BLaER1 (cell line): ENCODE measurements at regions not wholly inside any gene's neighbourhood (a gene's known extent, or its start where the extent isn't known, plus 50 kb on each side); places are given as distances from the start of the nearest gene placed in this dataset.

Experiments used
- H3K27ac ChIP-seq: shearing (Covaris generic); formaldehyde crosslinking; 2 replicates; pipeline ENCODE4 v1.8.1; 2022
- H3K27me3 ChIP-seq: shearing (Covaris generic); formaldehyde crosslinking; 2 replicates; pipeline ENCODE4 v1.8.1; 2022
- H3K36me3 ChIP-seq: shearing (Covaris generic); formaldehyde crosslinking; 2 replicates; pipeline ENCODE4 v1.8.1; 2022
- H3K4me1 ChIP-seq: shearing (Covaris generic); formaldehyde crosslinking; 2 replicates; pipeline ENCODE4 v1.8.1; 2022
- H3K4me2 ChIP-seq: shearing (Covaris generic); formaldehyde crosslinking; 2 replicates; pipeline ENCODE4 v1.8.1; 2022
- H3K4me3 ChIP-seq: shearing (Covaris generic); formaldehyde crosslinking; 2 replicates; pipeline ENCODE4 v1.8.1; 2022
- H3K9ac ChIP-seq: shearing (Covaris generic); formaldehyde crosslinking; 2 replicates; pipeline ENCODE4 v1.8.1; 2022
- H3K9me3 ChIP-seq: shearing (Covaris generic); formaldehyde crosslinking; 2 replicates; pipeline ENCODE4 v1.8.1; 2022
- H4K20me1 ChIP-seq: shearing (Covaris generic); formaldehyde crosslinking; 2 replicates; pipeline ENCODE4 v1.8.1; 2022
- Cebpa-rat ChIP-seq: shearing (Covaris generic); IDR thresholded peaks from 2 replicates; pipeline ENCODE4 v1.8.1; 2022

DNA sequence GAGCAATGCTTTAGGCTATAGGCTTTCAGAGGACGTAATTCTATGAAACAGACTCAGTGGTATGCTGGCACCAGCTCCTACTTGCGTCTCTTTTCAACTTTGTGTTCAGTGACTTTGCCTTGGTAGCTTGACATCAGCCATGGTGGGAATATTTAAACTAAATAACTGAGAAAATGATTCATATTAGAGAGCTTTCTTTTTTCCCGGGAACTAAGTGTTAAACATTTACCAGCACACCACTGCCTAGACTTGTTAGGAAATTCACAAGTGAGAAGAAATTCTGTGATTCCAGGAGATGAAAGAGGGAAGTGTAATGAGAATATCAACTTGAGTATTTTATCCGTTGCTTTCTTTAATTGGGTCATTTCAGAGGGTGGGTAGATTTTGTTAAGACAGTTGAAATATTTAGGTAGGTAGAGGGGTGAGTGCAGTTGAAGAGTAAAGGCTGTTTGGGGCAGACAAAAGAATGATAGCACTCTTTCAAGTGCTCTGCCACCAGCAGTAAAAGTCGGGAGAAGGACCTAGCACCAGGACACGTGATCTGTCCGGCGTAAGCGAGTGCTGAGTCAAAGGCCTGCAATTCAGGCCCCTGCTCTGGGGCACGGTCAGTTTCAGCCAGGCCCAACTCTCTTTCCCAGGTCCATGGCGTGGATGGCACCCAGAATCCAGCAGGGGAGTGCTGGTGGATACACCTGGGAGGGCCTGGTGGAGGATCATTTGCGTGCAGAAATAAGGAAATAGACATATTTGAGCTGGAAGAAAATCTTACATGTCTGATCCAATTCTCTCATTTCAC lies 206.3 kb downstream of the SNX10 start:
- H3K4me2 ChIP-seq: no peak overlapping the region
- H4K20me1 ChIP-seq: no peaks in the 10 kb centered on the region
- no peak for TF ChIP-seq Cebpa-rat
- H3K4me1 ChIP-seq: no peaks in the 10 kb centered on the region
- H3K9me3 ChIP-seq: no peaks in the 10 kb centered on the region
- no peaks in the 10 kb centered on the region for H3K36me3 ChIP-seq
- no peak overlapping the region for H3K4me3 ChIP-seq
- no peak overlapping the region for H3K27ac ChIP-seq
- H3K27me3 ChIP-seq: no peaks in the 10 kb centered on the region
- no peak overlapping the region for H3K9ac ChIP-seq

DNA sequence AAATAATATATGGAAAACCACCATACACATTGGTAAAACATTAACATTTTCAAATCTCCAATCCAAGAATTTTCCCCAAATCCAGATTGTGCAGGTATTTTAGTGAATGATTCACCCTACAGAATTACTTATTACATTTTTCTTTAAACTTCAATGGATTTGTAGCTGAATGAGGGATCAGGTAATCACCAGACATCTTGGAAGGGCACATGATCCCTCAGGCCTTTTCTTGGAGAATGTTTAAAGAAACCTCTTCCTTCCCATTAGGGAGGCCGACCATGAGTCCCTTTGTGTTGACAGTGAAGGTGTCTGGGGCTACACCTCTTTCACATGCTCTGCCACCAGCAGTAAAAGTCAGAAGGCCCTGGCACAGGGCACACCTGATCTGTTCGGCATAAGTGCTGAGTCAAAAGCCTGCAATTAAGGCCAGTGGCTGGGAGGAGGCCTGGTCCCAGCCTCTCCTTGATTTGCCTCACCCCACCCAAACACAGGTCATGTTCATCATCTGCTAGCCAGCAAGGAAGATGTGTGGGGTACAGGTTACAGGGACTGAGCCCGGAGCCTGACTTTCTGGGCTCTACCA lies 207.7 kb downstream of the SNX10 start:
- no peaks in the 10 kb centered on the region for H4K20me1 ChIP-seq
- H3K4me1 ChIP-seq: no peaks in the 10 kb centered on the region
- no peak for TF ChIP-seq Cebpa-rat
- H3K9me3 ChIP-seq: no peaks in the 10 kb centered on the region
- no peak overlapping the region for H3K4me3 ChIP-seq
- no peak overlapping the region for H3K4me2 ChIP-seq
- no peak overlapping the region for H3K27ac ChIP-seq
- no peaks in the 10 kb centered on the region for H3K36me3 ChIP-seq
- no peak overlapping the region for H3K9ac ChIP-seq
- H3K27me3 ChIP-seq: no peaks in the 10 kb centered on the region

DNA sequence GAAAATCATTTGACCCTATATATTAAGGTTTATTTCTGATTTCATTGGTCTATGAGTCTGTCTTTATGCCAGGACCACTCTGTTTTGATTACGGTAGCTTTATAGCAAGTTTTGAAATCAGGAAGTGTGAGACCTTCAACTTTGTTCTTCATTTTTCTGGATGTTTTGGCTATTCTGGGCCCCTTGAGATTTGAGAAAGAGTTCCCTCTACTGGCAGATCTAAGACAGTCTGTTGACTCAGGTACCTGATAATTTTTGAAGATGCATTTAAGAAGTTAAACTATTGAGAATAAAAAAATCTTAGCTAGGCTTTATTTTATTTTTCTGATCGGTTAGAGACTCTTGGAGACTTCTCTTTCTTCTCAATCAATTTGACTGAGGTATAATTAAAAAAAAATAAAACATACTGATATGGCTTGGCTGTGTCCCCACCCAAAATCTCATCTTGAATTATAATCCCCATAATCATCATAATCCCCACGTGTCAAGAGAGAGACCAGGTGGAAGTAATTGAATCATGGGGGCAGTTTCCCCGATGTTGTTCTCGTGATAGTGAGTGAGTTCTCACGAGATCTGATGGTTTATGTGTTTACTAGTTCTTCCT lies 209.2 kb downstream of the SNX10 start:
- no peaks in the 10 kb centered on the region for H4K20me1 ChIP-seq
- H3K4me2 ChIP-seq: no peak overlapping the region
- H3K36me3 ChIP-seq: no peaks in the 10 kb centered on the region
- no peaks in the 10 kb centered on the region for H3K4me1 ChIP-seq
- TF ChIP-seq Cebpa-rat: no peak
- H3K9me3 ChIP-seq: no peaks in the 10 kb centered on the region
- no peak overlapping the region for H3K4me3 ChIP-seq
- no peaks in the 10 kb centered on the region for H3K27me3 ChIP-seq
- H3K27ac ChIP-seq: no peak overlapping the region
- H3K9ac ChIP-seq: no peak overlapping the region

GRCh38 chr7:26504411-26505120 lies 212.9 kb downstream of the SNX10 start:
- H3K4me1 ChIP-seq: no peaks in the 10 kb centered on the region
- no peak overlapping the region for H3K9ac ChIP-seq
- TF ChIP-seq Cebpa-rat: no peak
- H3K27ac ChIP-seq: no peak overlapping the region
- H3K4me3 ChIP-seq: no peak overlapping the region
- no peaks in the 10 kb centered on the region for H4K20me1 ChIP-seq
- no peaks in the 10 kb centered on the region for H3K9me3 ChIP-seq
- no peaks in the 10 kb centered on the region for H3K27me3 ChIP-seq
- H3K4me2 ChIP-seq: no peak overlapping the region
- no peaks in the 10 kb centered on the region for H3K36me3 ChIP-seq

- no peaks in the 10 kb centered on the region for H3K4me1 ChIP-seq
- no peak overlapping the region for H3K4me2 ChIP-seq
- H3K4me3 ChIP-seq: no peak overlapping the region
- no peaks in the 10 kb centered on the region for H3K27me3 ChIP-seq
- TF ChIP-seq Cebpa-rat: no peak
- no peak overlapping the region for H3K27ac ChIP-seq
- no peak overlapping the region for H3K9ac ChIP-seq
- peaks cover 12% of the 10 kb centered on the region; the same call in 1 of the 2 replicates for H3K9me3 ChIP-seq
- no peaks in the 10 kb centered on the region for H4K20me1 ChIP-seq
- no peaks in the 10 kb centered on the region for H3K36me3 ChIP-seq
Measured at GRCh38 chr7:26506196-26506595, 214.5 kb downstream of the SNX10 start.

- Histone ChIP-seq H3K36me3 (no peaks in the 10 kb centered on the region), H4K20me1 (no peaks in the 10 kb centered on the region), H3K27me3 (no peaks in the 10 kb centered on the region), H3K4me1 (peaks cover 8% of the 10 kb centered on the region), H3K4me3 (no peak overlapping the region), H3K9me3 (peaks cover 12% of the 10 kb centered on the region; the same call in 1 of the 2 replicates), H3K4me2 (no peak overlapping the region), H3K9ac (no peak overlapping the region), H3K27ac (no peak overlapping the region)
- no peak for TF ChIP-seq Cebpa-rat
Measured at GRCh38 chr7:26507108-26507987, 215.7 kb downstream of the SNX10 start.

DNA sequence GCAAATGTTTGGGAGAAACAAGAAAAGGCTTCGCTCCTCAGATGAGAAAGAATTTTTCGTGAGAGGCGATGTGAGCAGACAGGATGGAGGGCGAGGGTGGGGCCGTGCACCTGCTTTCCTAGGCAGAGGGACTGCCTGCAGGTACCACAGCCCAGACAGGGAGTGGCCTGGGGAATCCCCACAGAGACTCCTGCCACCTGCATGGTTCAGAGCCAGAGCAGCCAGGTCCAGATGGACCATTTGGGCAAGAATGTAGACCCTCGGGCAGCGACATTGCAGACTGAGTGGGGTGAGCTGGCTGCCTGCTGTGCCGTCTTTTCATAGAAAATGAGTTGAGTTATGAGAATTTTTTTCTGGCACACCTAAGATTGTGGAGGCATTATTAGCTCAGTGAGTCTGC lies 216.8 kb downstream of the SNX10 start:
- no peak overlapping the region for H3K9ac ChIP-seq
- H3K27me3 ChIP-seq: no peaks in the 10 kb centered on the region
- peaks cover 12% of the 10 kb centered on the region; the same call in 1 of the 2 replicates for H3K9me3 ChIP-seq
- H3K4me2 ChIP-seq: no peak overlapping the region
- H4K20me1 ChIP-seq: no peaks in the 10 kb centered on the region
- H3K27ac ChIP-seq: no peak overlapping the region
- no peak for TF ChIP-seq Cebpa-rat
- H3K4me3 ChIP-seq: no peak overlapping the region
- H3K4me1 ChIP-seq: peaks cover 14% of the 10 kb centered on the region
- no peaks in the 10 kb centered on the region for H3K36me3 ChIP-seq

- no peak for TF ChIP-seq Cebpa-rat
- Histone ChIP-seq H3K4me2 (no peak overlapping the region), H3K36me3 (no peaks in the 10 kb centered on the region), H4K20me1 (no peaks in the 10 kb centered on the region), H3K9me3 (peaks cover 12% of the 10 kb centered on the region; the same call in 1 of the 2 replicates), H3K27me3 (no peaks in the 10 kb centered on the region), H3K4me1 (peaks cover 14% of the 10 kb centered on the region), H3K4me3 (no peak overlapping the region), H3K9ac (no peak overlapping the region), H3K27ac (no peak overlapping the region)
Measured at GRCh38 chr7:26508917-26509316, 217.3 kb downstream of the SNX10 start.
